PC-3 (cell line): ENCODE measurements at regions not wholly inside any gene's neighbourhood (a gene's known extent, or its start where the extent isn't known, plus 50 kb on each side); places are given as distances from the start of the nearest gene placed in this dataset.

Source experiments
- EZH2 ChIP-seq: fragments of 300-600 bp; sonication (generic); IDR thresholded peaks from one replicate; pipeline ENCODE4 v1.6.1; 2017; ENCODE audit warnings: antibody characterized with exemption, mild to moderate bottlenecking, low read length; ENCODE audit not compliant: unreplicated experiment
- TF ChIP-seq, protein P1 (sequence below): fragments of 300-600 bp; sonication (generic); conservative IDR thresholded peaks from 2 replicates; pipeline ENCODE4 v1.5.1; 2017; ENCODE audit warnings: antibody characterized with exemption, low read depth, mild to moderate bottlenecking, low read length

DNA sequence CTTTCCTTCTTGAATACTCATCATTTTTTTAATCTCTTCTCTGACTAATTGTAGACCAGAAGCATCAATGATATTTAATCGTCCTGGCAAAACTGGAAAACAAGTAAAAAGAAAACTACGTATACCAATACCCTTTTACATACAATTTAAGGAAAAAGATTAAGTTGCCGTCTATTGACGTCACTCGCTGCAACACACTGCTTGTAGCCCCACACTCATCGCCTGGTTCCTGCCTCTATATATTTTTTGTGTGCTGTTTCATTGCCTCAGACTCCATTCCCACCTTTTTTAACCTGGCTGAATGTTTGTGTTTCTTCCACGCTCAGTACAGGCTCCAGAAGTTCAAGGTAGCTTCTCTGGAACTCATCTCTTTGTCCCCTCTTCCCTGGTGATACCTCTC, 536.2 kb downstream of the METTL4 start:
- TF ChIP-seq, protein P1, sequence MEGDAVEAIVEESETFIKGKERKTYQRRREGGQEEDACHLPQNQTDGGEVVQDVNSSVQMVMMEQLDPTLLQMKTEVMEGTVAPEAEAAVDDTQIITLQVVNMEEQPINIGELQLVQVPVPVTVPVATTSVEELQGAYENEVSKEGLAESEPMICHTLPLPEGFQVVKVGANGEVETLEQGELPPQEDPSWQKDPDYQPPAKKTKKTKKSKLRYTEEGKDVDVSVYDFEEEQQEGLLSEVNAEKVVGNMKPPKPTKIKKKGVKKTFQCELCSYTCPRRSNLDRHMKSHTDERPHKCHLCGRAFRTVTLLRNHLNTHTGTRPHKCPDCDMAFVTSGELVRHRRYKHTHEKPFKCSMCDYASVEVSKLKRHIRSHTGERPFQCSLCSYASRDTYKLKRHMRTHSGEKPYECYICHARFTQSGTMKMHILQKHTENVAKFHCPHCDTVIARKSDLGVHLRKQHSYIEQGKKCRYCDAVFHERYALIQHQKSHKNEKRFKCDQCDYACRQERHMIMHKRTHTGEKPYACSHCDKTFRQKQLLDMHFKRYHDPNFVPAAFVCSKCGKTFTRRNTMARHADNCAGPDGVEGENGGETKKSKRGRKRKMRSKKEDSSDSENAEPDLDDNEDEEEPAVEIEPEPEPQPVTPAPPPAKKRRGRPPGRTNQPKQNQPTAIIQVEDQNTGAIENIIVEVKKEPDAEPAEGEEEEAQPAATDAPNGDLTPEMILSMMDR: no peak
- no peak for TF ChIP-seq EZH2
